Skeletal muscle tissue (tissue), 3 donors: ENCODE measurements at regions not wholly inside any gene's neighbourhood (a gene's known extent, or its start where the extent isn't known, plus 50 kb on each side); places are given as distances from the start of the nearest gene placed in this dataset.

Source experiments
- H3K27ac ChIP-seq: one replicate; pipeline ENCODE4 v1.7.0; 2013; ENCODE audit warnings: mild to moderate bottlenecking, low read depth, low read length, inconsistent platforms
- H3K27me3 ChIP-seq, 3 donors: one replicate each; pipeline ENCODE4 v1.7.0; 2013; ENCODE audit warnings: low read length in 3 of 3; ENCODE audit not compliant: control insufficient read depth in 3 of 3, insufficient read depth in 3 of 3
- H3K36me3 ChIP-seq, 3 donors: one replicate each; pipeline ENCODE4 v1.7.0; 2013; ENCODE audit warnings: low read length in 3 of 3; ENCODE audit not compliant: control insufficient read depth in 3 of 3, insufficient read depth in 3 of 3
- H3K4me1 ChIP-seq, 3 donors: one replicate each; pipeline ENCODE4 v1.7.0; 2013; ENCODE audit warnings: low read length in 3 of 3, mild to moderate bottlenecking in 3 of 3; ENCODE audit not compliant: control insufficient read depth in 3 of 3, insufficient read depth in 3 of 3
- H3K4me3 ChIP-seq, 3 donors: one replicate each; pipeline ENCODE4 v1.7.0; 2013; ENCODE audit warnings: low read length in 3 of 3
- H3K9ac ChIP-seq, 3 donors: one replicate each; pipeline ENCODE4 v1.7.0; 2013; ENCODE audit warnings: low read length in 3 of 3, mild to moderate bottlenecking in 3 of 3, moderate library complexity in 2 of 3, low read depth in 1 of 3
- H3K9me3 ChIP-seq, 3 donors: one replicate each; pipeline ENCODE4 v1.7.0; 2013; ENCODE audit warnings: low read length in 3 of 3; ENCODE audit not compliant: control insufficient read depth in 3 of 3
- donor health status: Osteomylitis.

GRCh38 chr13:47170971-47171370 is 274.1 kb upstream of the HTR2A start:
- Histone ChIP-seq H3K9me3 (no peaks in the 10 kb centered on the region), H3K36me3 (no peaks in the 10 kb centered on the region), H3K27ac (no peak overlapping the region), H3K4me1 (no peaks in the 10 kb centered on the region), H3K9ac (no peak overlapping the region), H3K27me3 (no peaks in the 10 kb centered on the region), H3K4me3 (no peak overlapping the region)

GRCh38 chr13:47168618-47169017 is 271.8 kb upstream of the HTR2A start:
- no peaks in the 10 kb centered on the region for H3K27me3 ChIP-seq
- no peak overlapping the region for H3K4me3 ChIP-seq
- no peak overlapping the region for H3K9ac ChIP-seq
- H3K4me1 ChIP-seq, result no peaks in the 10 kb centered on the region
- H3K36me3 ChIP-seq, result no peaks in the 10 kb centered on the region
- no peaks in the 10 kb centered on the region for H3K9me3 ChIP-seq
- no peak overlapping the region for H3K27ac ChIP-seq

DNA sequence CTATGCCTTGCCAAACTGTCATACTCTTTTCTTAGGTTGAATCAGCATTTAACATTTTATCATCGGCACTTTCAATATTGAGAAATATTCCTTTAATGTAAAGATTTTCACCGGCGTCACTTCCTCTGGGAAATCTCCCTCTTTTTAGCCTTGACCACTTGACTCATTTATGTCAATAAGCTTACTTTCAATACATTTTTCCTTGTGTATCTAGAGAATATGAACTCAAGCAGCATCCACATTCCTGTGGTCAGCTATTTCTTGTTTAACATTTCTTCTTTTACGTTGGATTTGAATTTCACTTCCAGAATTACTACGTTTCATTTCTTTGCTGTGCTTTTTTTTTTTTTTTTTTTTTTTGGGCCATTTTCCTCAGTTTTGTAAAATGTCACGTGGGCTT is 271.2 kb upstream of the HTR2A start:
- Histone ChIP-seq H3K27ac (no peak overlapping the region), H3K4me3 (no peak overlapping the region), H3K4me1 (no peaks in the 10 kb centered on the region), H3K27me3 (no peaks in the 10 kb centered on the region), H3K9ac (no peak overlapping the region), H3K9me3 (no peaks in the 10 kb centered on the region), H3K36me3 (no peaks in the 10 kb centered on the region)

DNA sequence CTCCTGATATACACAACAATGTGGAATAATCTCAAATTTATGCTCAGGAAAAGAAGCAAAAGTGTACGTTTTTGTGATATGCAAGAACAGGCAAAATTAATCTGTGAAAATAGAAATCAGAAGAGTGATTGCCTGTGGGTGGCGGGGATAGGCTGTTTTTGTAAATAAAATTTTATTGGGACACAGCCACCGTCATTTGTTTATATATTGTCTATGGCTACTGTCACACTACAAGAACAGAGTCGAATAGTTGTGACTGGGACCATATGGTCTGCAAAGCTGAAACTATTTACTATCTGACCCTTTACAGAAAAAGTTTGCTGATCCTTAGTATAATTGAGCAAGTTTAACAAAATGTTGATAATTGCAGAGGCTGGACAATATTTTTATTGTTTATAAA is 269.5 kb upstream of the HTR2A start:
- H3K4me3 ChIP-seq, result no peak overlapping the region
- H3K27ac ChIP-seq, result no peak overlapping the region
- no peaks in the 10 kb centered on the region for H3K36me3 ChIP-seq
- H3K4me1 ChIP-seq, result no peaks in the 10 kb centered on the region
- H3K27me3 ChIP-seq, result no peaks in the 10 kb centered on the region
- H3K9me3 ChIP-seq, result no peaks in the 10 kb centered on the region
- H3K9ac ChIP-seq, result no peak overlapping the region

GRCh38 chr13:47159853-47160550 is 263.1 kb upstream of the HTR2A start:
- H3K27ac ChIP-seq, result no peak overlapping the region
- H3K4me1 ChIP-seq, result no peaks in the 10 kb centered on the region

GRCh38 chr13:47158593-47158992 is 261.7 kb upstream of the HTR2A start:
- no peaks in the 10 kb centered on the region for H3K9me3 ChIP-seq
- H3K27ac ChIP-seq, result no peak overlapping the region
- no peak overlapping the region for H3K4me3 ChIP-seq
- no peak overlapping the region for H3K9ac ChIP-seq
- H3K36me3 ChIP-seq, result no peaks in the 10 kb centered on the region
- H3K4me1 ChIP-seq, result no peaks in the 10 kb centered on the region
- no peaks in the 10 kb centered on the region for H3K27me3 ChIP-seq

More at GRCh38 chr13:47159853-47160550, 263.1 kb upstream of the HTR2A start:
- Histone ChIP-seq H3K4me3 (no peak overlapping the region), H3K36me3 (no peaks in the 10 kb centered on the region), H3K9ac (no peak overlapping the region), H3K27me3 (no peaks in the 10 kb centered on the region), H3K9me3 (no peaks in the 10 kb centered on the region)

- H3K36me3 ChIP-seq, result no peaks in the 10 kb centered on the region
These were observed 251.7 kb upstream of the HTR2A start for GRCh38 chr13:47148543-47148942.

GRCh38 chr13:47147812-47148119 is 250.9 kb upstream of the HTR2A start:
- Histone ChIP-seq H3K9ac (no peak overlapping the region), H3K4me1 (no peaks in the 10 kb centered on the region), H3K27ac (no peak overlapping the region), H3K27me3 (no peaks in the 10 kb centered on the region), H3K9me3 (no peaks in the 10 kb centered on the region), H3K36me3 (no peaks in the 10 kb centered on the region), H3K4me3 (no peak overlapping the region)

More at GRCh38 chr13:47148543-47148942, 251.7 kb upstream of the HTR2A start:
- Histone ChIP-seq H3K9me3 (no peaks in the 10 kb centered on the region), H3K27ac (no peak overlapping the region), H3K4me3 (no peak overlapping the region), H3K9ac (no peak overlapping the region), H3K27me3 (no peaks in the 10 kb centered on the region), H3K4me1 (no peaks in the 10 kb centered on the region)

GRCh38 chr13:47146991-47147811 is 250.3 kb upstream of the HTR2A start:
- Histone ChIP-seq H3K9me3 (no peaks in the 10 kb centered on the region), H3K36me3 (no peaks in the 10 kb centered on the region), H3K9ac (no peak overlapping the region), H3K27me3 (no peaks in the 10 kb centered on the region), H3K4me3 (no peak overlapping the region), H3K4me1 (no peaks in the 10 kb centered on the region), H3K27ac (no peak overlapping the region)

GRCh38 chr13:47146136-47146535 is 249.3 kb upstream of the HTR2A start:
- no peaks in the 10 kb centered on the region for H3K4me1 ChIP-seq
- no peaks in the 10 kb centered on the region for H3K27me3 ChIP-seq
- no peak overlapping the region for H3K9ac ChIP-seq
- no peak overlapping the region for H3K27ac ChIP-seq
- no peaks in the 10 kb centered on the region for H3K36me3 ChIP-seq
- H3K4me3 ChIP-seq, result no peak overlapping the region
- H3K9me3 ChIP-seq, result no peaks in the 10 kb centered on the region
